GM12864 (cell line): ENCODE measurements at regions not wholly inside any gene's neighbourhood (a gene's known extent, or its start where the extent isn't known, plus 50 kb on each side); places are given as distances from the start of the nearest gene placed in this dataset.
"Not testable (repeated sequence)": the region's sequence is repeated elsewhere in the genome, so short reads cannot be mapped to it uniquely, and the experiment has no call there.

Experiments used
- DNase-seq: peaks from one replicate; pipeline ENCODE4 v3.0.0-alpha.2; 2011; ENCODE audit warnings: low read depth
- H3K4me3 ChIP-seq: 2 replicates; pipeline ENCODE4 v1.5.1; 2011; ENCODE audit warnings: mild to moderate bottlenecking, low read depth, low read length, control low read depth
- TF ChIP-seq, protein P1 (sequence below): IDR thresholded peaks from 2 replicates; pipeline ENCODE4 v1.5.1; 2011; ENCODE audit warnings: low read depth, mild to moderate bottlenecking, moderate library complexity, low read length, control low read depth, inconsistent platforms; ENCODE audit errors: missing control alignments

DNA sequence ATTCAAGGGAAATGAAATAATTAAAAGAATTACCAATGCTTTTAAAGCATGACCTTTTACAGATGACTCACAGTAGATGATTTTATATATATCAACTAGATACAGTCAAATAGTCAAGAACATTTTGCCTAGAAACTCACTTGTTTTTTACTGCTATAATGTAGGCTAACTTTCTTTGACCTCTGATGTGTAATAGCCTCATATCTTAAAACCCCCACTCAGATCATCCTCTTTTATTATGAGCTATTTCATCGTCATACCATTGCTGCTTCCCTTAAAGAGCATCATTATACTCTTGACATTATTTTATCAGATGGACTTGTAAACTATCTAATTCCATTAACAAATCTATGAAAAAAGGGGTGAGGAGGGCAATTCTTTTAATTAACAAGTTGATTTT is 355.9 kb upstream of the AGA start:
- H3K4me3 ChIP-seq = no peak overlapping the region
- TF ChIP-seq, protein P1, sequence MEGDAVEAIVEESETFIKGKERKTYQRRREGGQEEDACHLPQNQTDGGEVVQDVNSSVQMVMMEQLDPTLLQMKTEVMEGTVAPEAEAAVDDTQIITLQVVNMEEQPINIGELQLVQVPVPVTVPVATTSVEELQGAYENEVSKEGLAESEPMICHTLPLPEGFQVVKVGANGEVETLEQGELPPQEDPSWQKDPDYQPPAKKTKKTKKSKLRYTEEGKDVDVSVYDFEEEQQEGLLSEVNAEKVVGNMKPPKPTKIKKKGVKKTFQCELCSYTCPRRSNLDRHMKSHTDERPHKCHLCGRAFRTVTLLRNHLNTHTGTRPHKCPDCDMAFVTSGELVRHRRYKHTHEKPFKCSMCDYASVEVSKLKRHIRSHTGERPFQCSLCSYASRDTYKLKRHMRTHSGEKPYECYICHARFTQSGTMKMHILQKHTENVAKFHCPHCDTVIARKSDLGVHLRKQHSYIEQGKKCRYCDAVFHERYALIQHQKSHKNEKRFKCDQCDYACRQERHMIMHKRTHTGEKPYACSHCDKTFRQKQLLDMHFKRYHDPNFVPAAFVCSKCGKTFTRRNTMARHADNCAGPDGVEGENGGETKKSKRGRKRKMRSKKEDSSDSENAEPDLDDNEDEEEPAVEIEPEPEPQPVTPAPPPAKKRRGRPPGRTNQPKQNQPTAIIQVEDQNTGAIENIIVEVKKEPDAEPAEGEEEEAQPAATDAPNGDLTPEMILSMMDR = no peak
- no peak for DNase-seq

DNA sequence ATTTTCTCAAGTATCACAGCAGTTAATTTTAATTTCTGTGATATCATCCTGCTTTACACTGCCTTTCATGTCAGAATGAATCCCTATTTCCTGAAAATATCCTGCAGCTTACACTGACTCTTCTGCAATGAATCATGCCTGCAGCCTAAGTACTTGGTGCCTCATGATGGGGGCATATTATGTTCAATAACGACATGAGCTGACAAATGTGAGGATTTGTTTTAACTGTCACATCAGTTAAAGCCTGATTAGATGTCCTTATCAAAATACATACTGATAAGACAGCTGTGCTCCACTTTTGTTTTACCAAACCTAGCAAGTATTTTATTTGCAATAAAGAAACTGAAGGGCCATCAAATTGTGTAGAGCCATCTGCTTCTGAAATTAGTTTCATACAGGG is 359.9 kb upstream of the AGA start:
- DNase-seq = no peak
- TF ChIP-seq, protein P1 = no peak
- no peak overlapping the region for H3K4me3 ChIP-seq

DNA sequence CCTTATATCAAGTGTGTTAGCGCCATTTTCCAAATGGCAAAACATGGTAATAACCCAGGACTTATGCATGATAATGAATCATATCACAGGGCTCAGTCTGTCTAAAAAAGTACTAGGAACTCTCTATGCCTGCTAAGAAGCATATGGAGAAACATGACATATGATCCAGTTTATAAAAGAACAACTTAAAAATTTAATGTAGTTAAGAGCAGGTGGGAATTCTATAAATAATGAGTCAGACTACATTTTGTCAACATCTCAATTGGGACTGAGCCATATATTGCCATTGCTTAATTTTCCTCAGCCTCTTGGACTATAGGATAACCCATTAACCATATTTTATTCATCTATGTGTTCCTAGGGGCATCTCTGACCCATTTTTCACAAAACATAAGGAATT is 360.4 kb upstream of the AGA start:
- TF ChIP-seq, protein P1 = no peak
- no peak overlapping the region for H3K4me3 ChIP-seq
- no peak for DNase-seq

- H3K4me3 ChIP-seq = no peak overlapping the region
- no peak for DNase-seq
- TF ChIP-seq, protein P1 = no peak
These were observed 360.9 kb upstream of the AGA start for GRCh38 chr4:177803151-177803550.

- H3K4me3 ChIP-seq = no peak overlapping the region
- TF ChIP-seq, protein P1 = no peak
- no peak for DNase-seq
These were observed 367.6 kb upstream of the AGA start for GRCh38 chr4:177809791-177810190.

DNA sequence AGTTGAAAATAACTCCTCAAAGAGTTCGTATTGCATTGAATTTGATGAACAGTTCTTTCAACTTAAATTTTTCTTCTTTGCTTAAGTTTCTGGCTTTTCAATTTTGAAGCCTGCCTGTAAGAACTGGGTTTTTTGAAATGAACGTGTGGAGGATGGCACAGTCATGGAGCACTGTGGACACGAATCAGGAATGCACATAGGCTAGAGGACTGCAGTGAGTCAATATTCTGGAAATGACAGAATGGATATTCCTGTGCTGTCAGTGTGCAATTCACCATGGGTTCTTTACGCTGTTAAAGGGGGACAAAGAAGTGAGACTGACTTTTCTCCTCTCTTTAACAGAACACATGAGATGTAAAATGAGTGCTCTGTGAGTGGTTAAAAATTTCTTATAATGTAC is 368.0 kb upstream of the AGA start:
- no peak for DNase-seq
- TF ChIP-seq, protein P1 = no peak
- no peak overlapping the region for H3K4me3 ChIP-seq

DNA sequence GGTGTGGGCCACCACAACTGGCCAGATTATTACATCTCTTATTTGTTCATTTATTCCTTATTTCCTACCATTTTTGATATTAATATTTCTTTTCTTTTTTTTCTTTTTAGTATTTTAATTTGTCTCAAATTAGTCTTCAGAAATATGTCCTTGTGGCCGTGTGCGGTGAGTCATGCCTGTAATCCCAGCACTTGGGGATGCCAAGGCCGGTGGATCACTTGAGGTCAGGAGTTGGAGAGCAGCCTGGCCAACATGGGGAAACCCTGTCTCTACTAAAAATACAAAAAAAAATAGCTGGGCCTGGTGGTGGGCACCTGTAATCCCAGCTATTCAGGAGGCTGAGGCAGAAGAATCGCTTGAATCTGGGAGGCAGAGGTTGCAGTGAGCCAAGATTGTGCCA is 376.2 kb upstream of the AGA start:
- not testable (repeated sequence) for DNase-seq, H3K4me3 ChIP-seq

DNA sequence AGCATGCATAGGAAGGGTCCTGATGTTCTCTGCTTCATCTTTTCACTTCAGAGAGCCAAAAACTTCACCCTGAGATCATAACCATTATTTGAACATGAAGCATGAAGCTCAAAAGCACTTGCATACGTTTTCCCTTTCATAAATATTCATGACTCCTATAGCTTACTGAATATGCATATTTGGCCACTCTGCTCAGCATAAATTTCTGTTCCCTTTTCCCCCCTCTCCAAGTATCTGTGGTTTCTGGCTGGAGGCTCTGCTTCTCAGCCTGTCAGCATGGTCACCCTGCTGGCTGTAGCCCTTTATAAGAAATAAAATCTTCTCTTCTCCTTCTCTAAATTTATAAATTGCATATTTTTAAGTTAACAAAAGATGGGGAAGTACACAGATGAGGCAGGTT is 384.7 kb upstream of the AGA start:
- no peak overlapping the region for H3K4me3 ChIP-seq
- TF ChIP-seq, protein P1 = no peak
- no peak for DNase-seq
